ENCODE measurements at regions not wholly inside any gene's neighbourhood (a gene's known extent, or its start where the extent isn't known, plus 50 kb on each side); places are given as distances from the start of the nearest gene placed in this dataset.
A peak's percentile ranks its signal among the peaks of the same experiment; 100 is the strongest.

GRCh38 chr2:200109421-200109820, 154.0 kb downstream of the MAIP1 start:
- Histone ChIP-seq H3K4me1 (ENCODE audit: insufficient read depth) (no peaks in the 10 kb centered on the region), H3K27ac (ENCODE audit: low read depth) (no peak overlapping the region), H2AFZ (0 out of 2 replicates have a peak overlapping the region, but pooled peaks have one; percentile 56), H3K36me3 (ENCODE audit: insufficient read depth) (no peaks in the 10 kb centered on the region; the same call in 1 of the 2 replicates), H3K27me3 (ENCODE audit: insufficient read depth) (no peaks in the 10 kb centered on the region), H3K4me3 (no peak overlapping the region), H4K20me1 (replicated peaks; ENCODE audit: insufficient read depth) (no peaks in the 10 kb centered on the region), H3F3A (replicated peaks; ENCODE audit: low read depth) (no peaks in the 10 kb centered on the region), H3K9me2 (ENCODE audit: insufficient read depth) (no peaks in the 10 kb centered on the region), H3K79me2 (replicated peaks; ENCODE audit: insufficient read depth) (no peaks in the 10 kb centered on the region), H3K4me2 (no peak overlapping the region)
- no peaks in the 10 kb centered on the region for H3K4me1 Mint-ChIP-seq
- no peaks in the 10 kb centered on the region; the same call in 2 of the 3 replicates for H3K36me3 Mint-ChIP-seq (ENCODE audit: low read depth)
- TF ChIP-seq STAT1 (IDR thresholded peaks at IDR 0.05; ENCODE audit: unreplicated experiment) (no peak), JUNB (IDR thresholded peaks at IDR 0.05; ENCODE audit: unreplicated experiment) (no peak), CTCF (conservative IDR thresholded peaks at IDR 0.05; ENCODE audit: low read depth in 2 of 2) (no peak), ZNF462 (CRISPR knock-in tag; IDR thresholded peaks at IDR 0.05) (no peak), ETS1 (IDR thresholded peaks at IDR 0.05) (no peak), NANOG (IDR thresholded peaks at IDR 0.05; ENCODE audit: borderline replicate concordance) (no peak), POLR2AphosphoS5 (IDR thresholded peaks at IDR 0.05; ENCODE audit: low read depth) (no peak), ZNF114 (CRISPR knock-in tag; IDR thresholded peaks at IDR 0.05) (no peak), EZH2 (IDR thresholded peaks at IDR 0.05; ENCODE audit: low read depth, unreplicated experiment) (no peak), ZNF331 (CRISPR knock-in tag; IDR thresholded peaks at IDR 0.05; ENCODE audit: low read depth) (no peak), CREB1 (CRISPR knock-in tag; IDR thresholded peaks at IDR 0.05; ENCODE audit: low read depth) (no peak), REST (IDR thresholded peaks at IDR 0.05; ENCODE audit: unreplicated experiment) (no peak), EZH2phosphoT487 (IDR thresholded peaks at IDR 0.05; ENCODE audit: unreplicated experiment) (no peak)
- no peaks in the 10 kb centered on the region for H3K27me3 Mint-ChIP-seq (ENCODE audit: insufficient read depth, low read depth, poor library complexity)
- no peak overlapping the region for H3K4me3 Mint-ChIP-seq
- peaks cover 7% of the 10 kb centered on the region for H3K9me3 Mint-ChIP-seq
- no peak for ATAC-seq
- DNase-seq (ENCODE audit: low spot score), result no peak
- no peak overlapping the region for H3K27ac Mint-ChIP-seq

Data from GM23338 (cell line).